Kidney (tissue), 13 donors: ENCODE measurements at regions not wholly inside any gene's neighbourhood (a gene's known extent, or its start where the extent isn't known, plus 50 kb on each side); places are given as distances from the start of the nearest gene placed in this dataset.

ENCODE experiments used
- DNase-seq, 5 donors: peaks; one replicate each; pipeline ENCODE4 v3.0.0-alpha.2; 2013 to 2020
- FAIRE-seq: peaks from 2 replicates; lab custom pipeline; 2012; peaks lifted over from hg19 to GRCh38; lab: Jason Lieb, UNC
- H3K27ac ChIP-seq, 2 donors: one replicate each; pipeline ENCODE4 v1.7.0; 2013; ENCODE audit warnings: low read depth in 2 of 2, low read length in 2 of 2, inconsistent platforms in 1 of 2
- H3K27me3 ChIP-seq: one replicate; pipeline ENCODE4 v1.7.1; 2013; ENCODE audit warnings: low read length, inconsistent platforms; ENCODE audit not compliant: control insufficient read depth, insufficient read depth
- H3K36me3 ChIP-seq, 3 donors: one replicate each; pipeline versions ENCODE4 v1.7.0 to v1.7.1; 2013; ENCODE audit warnings: low read length in 3 of 3, control low read depth in 1 of 3, inconsistent platforms in 1 of 3; ENCODE audit not compliant: insufficient read depth in 3 of 3, control insufficient read depth in 2 of 3
- H3K4me1 ChIP-seq, 3 donors: one replicate each; pipeline versions ENCODE4 v1.7.0 to v1.7.1; 2013; ENCODE audit warnings: low read length in 3 of 3, inconsistent platforms in 1 of 3, low read depth in 1 of 3; ENCODE audit not compliant: control insufficient read depth in 2 of 3, insufficient read depth in 2 of 3
- H3K4me3 ChIP-seq, 3 donors: one replicate each; pipeline versions ENCODE4 v1.7.0 to v1.8.1; 2013; ENCODE audit warnings: low read length in 3 of 3, control low read depth in 1 of 3, inconsistent platforms in 1 of 3
- H3K9ac ChIP-seq, 3 donors: one replicate each; pipeline versions ENCODE4 v1.7.0 to v1.7.1; 2013; ENCODE audit warnings: low read length in 3 of 3, control low read depth in 1 of 3, inconsistent platforms in 1 of 3
- H3K9me3 ChIP-seq, 3 donors: one replicate each; pipeline versions ENCODE4 v1.7.0 to v1.7.1; 2013; ENCODE audit warnings: low read length in 3 of 3, control low read depth in 1 of 3, inconsistent platforms in 1 of 3; ENCODE audit not compliant: control insufficient read depth in 2 of 3, insufficient read depth in 1 of 3
- intact Hi-C: fragments of 100-400 bp; cut with DNase I; formaldehyde crosslinking; loops from one replicate; pipeline ENCODE4 v1.11.1; 2022
- TF ChIP-seq, protein P1 (sequence below): IDR thresholded peaks from 3 replicates; pipeline ENCODE4 v1.5.1; 2012; ENCODE audit warnings: mild to moderate bottlenecking, moderate library complexity, borderline replicate concordance; ENCODE audit not compliant: insufficient read depth; ENCODE audit errors: extremely low read depth
- donor health status: control.
- donor health status: control.
- donor health status: control.
- donor health status: control.
- donor health status: control.
- donor health status: DM: yes; HTN: yes; CAD: no.
- donor health status: Normal renal cell carcinoma (clear cell type).

DNA sequence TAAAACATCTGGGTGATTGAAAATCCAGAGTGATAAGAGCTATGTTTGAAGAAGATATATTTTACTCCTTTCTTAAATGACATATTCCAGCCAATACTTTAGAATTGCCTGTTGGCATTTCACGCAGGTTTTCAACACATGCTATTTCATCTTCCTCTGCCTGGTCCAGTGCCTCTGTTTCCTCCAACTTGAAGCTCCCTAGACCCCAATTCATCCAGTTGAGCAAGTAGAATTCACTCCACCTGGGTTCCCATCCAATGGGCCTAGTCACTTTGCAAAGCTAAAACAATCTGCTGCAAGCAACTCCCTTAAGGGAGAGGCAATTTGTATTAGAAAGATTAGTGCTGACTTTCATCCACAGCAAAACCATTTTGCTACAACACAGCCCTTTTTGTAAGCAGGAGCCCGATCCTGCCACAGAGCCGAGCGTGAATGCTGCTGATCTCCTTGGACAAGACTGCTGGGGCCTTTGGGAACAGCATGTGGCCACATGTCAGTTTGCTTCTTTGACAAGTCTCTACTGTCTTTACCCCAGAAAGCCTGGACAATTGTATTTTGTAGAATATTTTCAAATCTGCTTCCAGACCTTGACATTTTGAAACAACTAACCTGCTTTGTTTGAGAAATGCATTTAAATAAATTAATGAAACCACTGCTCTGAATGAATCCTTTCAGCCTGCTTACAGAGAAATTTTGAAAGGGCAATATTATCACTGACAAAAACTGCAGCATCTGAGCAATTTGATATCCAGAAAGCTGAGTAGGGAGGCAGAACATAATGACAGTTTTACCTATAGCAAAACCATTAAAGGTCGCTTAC is 259.1 kb downstream of the TDRD15 start:
- TF ChIP-seq, protein P1, sequence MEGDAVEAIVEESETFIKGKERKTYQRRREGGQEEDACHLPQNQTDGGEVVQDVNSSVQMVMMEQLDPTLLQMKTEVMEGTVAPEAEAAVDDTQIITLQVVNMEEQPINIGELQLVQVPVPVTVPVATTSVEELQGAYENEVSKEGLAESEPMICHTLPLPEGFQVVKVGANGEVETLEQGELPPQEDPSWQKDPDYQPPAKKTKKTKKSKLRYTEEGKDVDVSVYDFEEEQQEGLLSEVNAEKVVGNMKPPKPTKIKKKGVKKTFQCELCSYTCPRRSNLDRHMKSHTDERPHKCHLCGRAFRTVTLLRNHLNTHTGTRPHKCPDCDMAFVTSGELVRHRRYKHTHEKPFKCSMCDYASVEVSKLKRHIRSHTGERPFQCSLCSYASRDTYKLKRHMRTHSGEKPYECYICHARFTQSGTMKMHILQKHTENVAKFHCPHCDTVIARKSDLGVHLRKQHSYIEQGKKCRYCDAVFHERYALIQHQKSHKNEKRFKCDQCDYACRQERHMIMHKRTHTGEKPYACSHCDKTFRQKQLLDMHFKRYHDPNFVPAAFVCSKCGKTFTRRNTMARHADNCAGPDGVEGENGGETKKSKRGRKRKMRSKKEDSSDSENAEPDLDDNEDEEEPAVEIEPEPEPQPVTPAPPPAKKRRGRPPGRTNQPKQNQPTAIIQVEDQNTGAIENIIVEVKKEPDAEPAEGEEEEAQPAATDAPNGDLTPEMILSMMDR, result no peak
- no peak overlapping the region for H3K4me3 ChIP-seq
- no peaks in the 10 kb centered on the region for H3K9me3 ChIP-seq
- DNase-seq (no peak), FAIRE-seq (no peak)
- H3K9ac ChIP-seq, result no peak overlapping the region
- no peaks in the 10 kb centered on the region for H3K27me3 ChIP-seq
- no peaks in the 10 kb centered on the region for H3K4me1 ChIP-seq
- no peak overlapping the region for H3K27ac ChIP-seq
- H3K36me3 ChIP-seq, result no peaks in the 10 kb centered on the region
- intact Hi-C loops, result no loop called here

DNA sequence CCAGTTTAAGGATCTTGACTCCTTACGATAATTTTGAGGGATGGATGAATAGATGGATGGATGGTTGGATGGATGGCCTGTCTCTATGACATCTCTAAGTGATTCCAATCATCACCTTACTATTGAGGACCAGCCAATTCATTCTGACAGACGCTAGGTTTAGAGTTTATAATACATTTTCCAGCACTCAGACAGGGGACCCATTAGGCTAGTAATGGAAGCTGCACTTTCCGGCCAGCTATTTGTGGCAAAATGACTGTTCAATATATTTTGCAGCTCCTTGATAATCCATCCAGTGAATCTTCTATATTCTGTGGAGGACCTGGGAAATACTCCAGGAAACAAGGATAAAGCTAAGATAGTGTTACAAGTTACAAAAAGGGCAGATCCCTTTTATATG is 262.9 kb downstream of the TDRD15 start:
- Histone ChIP-seq H3K27me3 (no peaks in the 10 kb centered on the region), H3K9ac (no peak overlapping the region), H3K27ac (no peak overlapping the region), H3K9me3 (no peaks in the 10 kb centered on the region), H3K4me1 (no peaks in the 10 kb centered on the region), H3K36me3 (no peaks in the 10 kb centered on the region), H3K4me3 (no peak overlapping the region)
- intact Hi-C loops, result no loop called here
- DNase-seq (no peak), FAIRE-seq (no peak)
- TF ChIP-seq, protein P1, result no peak

DNA sequence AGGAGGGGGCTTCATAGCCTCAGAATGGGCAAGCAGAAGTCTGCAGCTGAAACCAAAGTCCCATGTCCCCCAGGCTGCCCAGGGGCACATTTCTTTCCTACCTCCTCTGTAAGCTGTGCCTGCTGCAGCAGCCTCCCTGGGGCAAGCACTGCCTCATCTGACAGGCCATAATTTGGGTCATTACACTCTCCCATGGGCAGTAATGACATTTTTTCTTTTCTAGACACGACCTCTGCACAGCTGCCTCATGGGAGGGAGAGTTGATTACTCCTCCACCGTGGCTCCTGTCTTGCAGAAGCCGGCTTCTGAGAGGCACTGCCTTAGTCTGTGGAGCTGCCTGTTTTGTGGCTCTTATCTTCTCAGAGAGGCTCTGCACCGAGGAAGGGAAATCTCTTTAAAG is 268.9 kb downstream of the TDRD15 start:
- FAIRE-seq, result no peak
- no peak overlapping the region for H3K9ac ChIP-seq
- no peaks in the 10 kb centered on the region for H3K4me1 ChIP-seq
- no peak overlapping the region for H3K27ac ChIP-seq
- intact Hi-C loops, result no loop called here
- no peaks in the 10 kb centered on the region for H3K36me3 ChIP-seq
- no peaks in the 10 kb centered on the region for H3K27me3 ChIP-seq
- no peak overlapping the region for H3K4me3 ChIP-seq
- H3K9me3 ChIP-seq, result no peaks in the 10 kb centered on the region
- peak in 4 of 5 donors; percentile 57 to 90 (median 82) for DNase-seq
- TF ChIP-seq, protein P1, result no peak

DNA sequence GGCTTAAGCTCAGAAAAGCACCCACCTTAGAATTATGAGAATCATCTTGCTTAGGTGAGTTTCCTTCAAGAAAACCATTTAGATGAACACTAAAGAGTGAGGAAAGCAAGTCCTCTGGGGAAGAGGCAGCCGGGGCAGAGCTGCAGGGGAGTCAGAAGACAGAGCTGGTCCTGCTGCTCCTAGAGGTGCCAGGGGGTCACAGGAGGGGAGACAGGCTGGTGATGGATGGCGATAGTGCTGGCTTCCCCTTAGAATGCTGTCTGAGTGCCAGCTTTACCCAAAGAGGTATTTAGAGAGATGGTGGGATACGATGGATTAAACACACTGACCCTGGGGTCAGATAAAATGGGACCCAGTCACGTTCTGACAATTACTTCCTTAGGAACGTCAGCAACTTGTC is 269.4 kb downstream of the TDRD15 start:
- Histone ChIP-seq H3K4me3 (no peak overlapping the region), H3K4me1 (no peaks in the 10 kb centered on the region), H3K9me3 (no peaks in the 10 kb centered on the region), H3K36me3 (no peaks in the 10 kb centered on the region), H3K9ac (no peak overlapping the region), H3K27ac (no peak overlapping the region), H3K27me3 (no peaks in the 10 kb centered on the region)
- intact Hi-C loops, result no loop called here
- DNase-seq (peak in 1 of 5 donors; percentile 23), FAIRE-seq (no peak)
- TF ChIP-seq, protein P1, result no peak
